Chondrocyte (in vitro differentiated cells): ENCODE measurements at regions not wholly inside any gene's neighbourhood (a gene's known extent, or its start where the extent isn't known, plus 50 kb on each side); places are given as distances from the start of the nearest gene placed in this dataset.
A peak's percentile ranks its signal among the peaks of the same experiment; 100 is the strongest.

Source experiments
- DNase-seq: peaks from one replicate; pipeline ENCODE4 v3.0.0; 2021; ENCODE audit warnings: mixed read lengths, low spot score
- H3K27ac Mint-ChIP-seq: one replicate; pipeline ENCODE4 v1.8.0; 2021; ENCODE audit warnings: mild to moderate bottlenecking, moderate library complexity, mixed read lengths; ENCODE audit not compliant: unreplicated experiment
- H3K27me3 Mint-ChIP-seq: 2 replicates; pipeline ENCODE4 v1.8.0; 2021; ENCODE audit warnings: low read depth, mixed read lengths
- H3K36me3 Mint-ChIP-seq: 2 replicates; pipeline ENCODE4 v1.8.0; 2021; ENCODE audit warnings: low read depth, mixed read lengths
- H3K4me1 Mint-ChIP-seq: 2 replicates; pipeline ENCODE4 v1.8.0; 2021; ENCODE audit warnings: low read depth, mild to moderate bottlenecking, mixed read lengths
- H3K4me3 Mint-ChIP-seq: one replicate; pipeline ENCODE4 v1.8.0; 2021; ENCODE audit warnings: mild to moderate bottlenecking, moderate library complexity, mixed read lengths; ENCODE audit not compliant: unreplicated experiment
- H3K9me3 Mint-ChIP-seq: 2 replicates; pipeline ENCODE4 v1.8.0; 2021; ENCODE audit warnings: low read depth, mixed read lengths
- CTCF ChIP-seq: fragments of 200-600 bp; sonication (generic); IDR thresholded peaks from 2 replicates; pipeline ENCODE4 v1.5.0; 2021; ENCODE audit warnings: antibody characterized with exemption, mild to moderate bottlenecking, moderate library complexity

GRCh38 chr6:91497770-91498169 is 910.9 kb upstream of the MAP3K7 start:
- TF ChIP-seq CTCF = no peak
- Mint-ChIP-seq H3K27ac (no peak overlapping the region), H3K9me3 (no peaks in the 10 kb centered on the region), H3K36me3 (no peaks in the 10 kb centered on the region), H3K27me3 (peaks cover 1% of the 10 kb centered on the region), H3K4me1 (no peaks in the 10 kb centered on the region), H3K4me3 (no peak overlapping the region)
- no peak for DNase-seq

- DNase-seq = no peak
- Mint-ChIP-seq H3K4me1 (no peaks in the 10 kb centered on the region), H3K36me3 (no peaks in the 10 kb centered on the region), H3K9me3 (no peaks in the 10 kb centered on the region), H3K4me3 (no peak overlapping the region), H3K27ac (no peak overlapping the region), H3K27me3 (no peaks in the 10 kb centered on the region)
- TF ChIP-seq CTCF = no peak
Measured at GRCh38 chr6:91490671-91491301, 903.9 kb upstream of the MAP3K7 start.

- H3K4me3 Mint-ChIP-seq = no peak overlapping the region
- H3K27me3 Mint-ChIP-seq = no peaks in the 10 kb centered on the region
- no peaks in the 10 kb centered on the region for H3K36me3 Mint-ChIP-seq
- no peak for DNase-seq
- peaks cover 1% of the 10 kb centered on the region for H3K4me1 Mint-ChIP-seq
- no peaks in the 10 kb centered on the region for H3K9me3 Mint-ChIP-seq
- H3K27ac Mint-ChIP-seq = no peak overlapping the region
- TF ChIP-seq CTCF = no peak
Measured at GRCh38 chr6:91487696-91488392, 901.0 kb upstream of the MAP3K7 start.

DNA sequence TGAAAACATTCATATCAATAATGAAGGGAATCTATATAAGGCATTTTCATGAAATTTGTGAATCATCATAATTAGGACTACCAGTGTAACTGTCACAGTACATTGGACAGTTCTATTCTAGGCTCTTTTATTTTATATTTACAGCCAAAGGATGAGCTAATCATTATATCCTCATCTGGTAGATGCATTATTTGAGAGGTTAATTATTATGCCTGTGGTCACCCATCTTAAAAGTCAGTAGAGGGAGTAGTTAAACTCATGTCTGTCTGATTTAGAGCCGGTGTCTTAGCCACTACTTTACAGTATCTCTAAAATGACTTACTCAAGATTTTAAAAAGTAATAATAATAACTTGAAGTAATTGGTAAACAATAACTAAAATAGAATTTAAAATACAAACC is 899.3 kb upstream of the MAP3K7 start:
- TF ChIP-seq CTCF = no peak
- Mint-ChIP-seq H3K4me1 (peaks cover 3% of the 10 kb centered on the region), H3K9me3 (no peaks in the 10 kb centered on the region), H3K27ac (no peak overlapping the region), H3K36me3 (no peaks in the 10 kb centered on the region), H3K27me3 (no peaks in the 10 kb centered on the region), H3K4me3 (no peak overlapping the region)
- DNase-seq = no peak

DNA sequence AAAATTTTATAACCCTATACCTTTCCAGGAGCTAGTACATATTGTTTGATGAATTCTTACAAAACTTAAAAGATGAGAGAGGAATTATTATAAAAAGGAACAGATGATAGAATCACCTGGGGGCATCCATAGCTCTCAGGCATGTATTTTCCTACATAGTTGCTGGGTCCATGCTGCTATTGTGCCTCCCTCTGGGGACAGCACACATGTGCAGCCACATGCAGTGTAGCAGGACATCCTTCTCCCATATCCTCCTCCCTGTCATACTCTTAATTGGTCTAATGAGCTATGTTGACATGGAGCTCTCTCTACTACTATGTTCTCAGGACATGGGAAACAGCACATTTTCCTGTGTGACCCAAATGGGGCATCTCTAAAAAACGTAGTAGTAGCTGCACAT is 898.2 kb upstream of the MAP3K7 start:
- H3K4me1 Mint-ChIP-seq = peaks cover 3% of the 10 kb centered on the region
- H3K9me3 Mint-ChIP-seq = no peaks in the 10 kb centered on the region
- no peaks in the 10 kb centered on the region for H3K36me3 Mint-ChIP-seq
- TF ChIP-seq CTCF = peak; percentile 28
- no peaks in the 10 kb centered on the region for H3K27me3 Mint-ChIP-seq
- no peak for DNase-seq
- H3K4me3 Mint-ChIP-seq = no peak overlapping the region
- H3K27ac Mint-ChIP-seq = no peak overlapping the region
